CD4-positive, CD25-positive, alpha-beta regulatory T cell (primary cell): ENCODE measurements at regions not wholly inside any gene's neighbourhood (a gene's known extent, or its start where the extent isn't known, plus 50 kb on each side); places are given as distances from the start of the nearest gene placed in this dataset.
A peak's percentile ranks its signal among the peaks of the same experiment; 100 is the strongest.

Experiments
- ATAC-seq, 2 donors: fragments of 150-1000 bp; cut with Tn5 transposase; one replicate each; pipeline ENCODE4 v1.10.0; 2021; ENCODE audit warnings: low read depth in 2 of 2, moderate number of reproducible peaks in 2 of 2, moderate library complexity in 1 of 2
- DNase-seq, 3 donors: peaks; one replicate each; pipeline versions ENCODE4 v3.0.0 to v3.0.0-alpha.2; 2012 to 2022; ENCODE audit warnings: mixed read lengths in 1 of 3
- H3K27ac ChIP-seq: one replicate; pipeline ENCODE4 v1.7.0; 2013; ENCODE audit warnings: mild to moderate bottlenecking, low read length; ENCODE audit not compliant: insufficient read depth, poor library complexity, severe bottlenecking
- H3K27me3 ChIP-seq: one replicate; pipeline ENCODE4 v1.7.0; 2013; ENCODE audit warnings: low read length; ENCODE audit not compliant: control insufficient read depth, insufficient read depth
- H3K36me3 ChIP-seq: one replicate; pipeline ENCODE4 v1.7.0; 2013; ENCODE audit warnings: mild to moderate bottlenecking, low read length, moderate library complexity; ENCODE audit not compliant: control insufficient read depth, insufficient read depth
- H3K4me1 ChIP-seq: 2 replicates; pipeline ENCODE4 v1.7.0; 2013; ENCODE audit warnings: mild to moderate bottlenecking, low read length; ENCODE audit not compliant: insufficient read depth, control insufficient read depth, poor library complexity, severe bottlenecking
- H3K4me3 ChIP-seq: one replicate; pipeline ENCODE4 v1.7.0; 2013; ENCODE audit warnings: low read depth, mild to moderate bottlenecking, low read length, moderate library complexity
- H3K9me3 ChIP-seq, 2 experiments: 1 replicate in 1 of 2; 2 replicates in 1 of 2; pipeline ENCODE4 v1.7.0; 2013; ENCODE audit warnings: low read length in 2 of 2, mild to moderate bottlenecking in 1 of 2, moderate library complexity in 1 of 2; ENCODE audit not compliant: control insufficient read depth in 2 of 2
- H3K27ac Mint-ChIP-seq, 3 donors: one replicate each; pipeline ENCODE4 v1.8.0; 2020 to 2022; ENCODE audit warnings: mild to moderate bottlenecking in 3 of 3, mixed read lengths in 3 of 3, moderate library complexity in 2 of 3
- H3K27me3 Mint-ChIP-seq: one replicate; pipeline ENCODE4 v1.8.0; 2022; ENCODE audit warnings: mild to moderate bottlenecking, mixed read lengths
- H3K36me3 Mint-ChIP-seq: one replicate; pipeline ENCODE4 v1.8.0; 2020; ENCODE audit warnings: mixed read lengths
- H3K4me1 Mint-ChIP-seq, 4 donors: one replicate each; pipeline ENCODE4 v1.8.0; 2020 to 2022; ENCODE audit warnings: mixed read lengths in 4 of 4, mild to moderate bottlenecking in 1 of 4
- H3K4me3 Mint-ChIP-seq, 4 donors: one replicate each; pipeline ENCODE4 v1.8.0; 2020 to 2022; ENCODE audit warnings: mild to moderate bottlenecking in 4 of 4, mixed read lengths in 4 of 4, moderate library complexity in 3 of 4
- H3K9me3 Mint-ChIP-seq, 7 donors: one replicate each; pipeline ENCODE4 v1.8.0; 2020 to 2022; ENCODE audit warnings: mixed read lengths in 7 of 7, mild to moderate bottlenecking in 3 of 7, moderate library complexity in 2 of 7

GRCh38 chr2:489838-490237 lies 187.4 kb downstream of the TMEM18 start:
- Histone ChIP-seq H3K9me3 (no peaks in the 10 kb centered on the region), H3K4me1 (no peaks in the 10 kb centered on the region), H3K27me3 (no peaks in the 10 kb centered on the region), H3K4me3 (no peak overlapping the region), H3K27ac (no peak overlapping the region), H3K36me3 (no peaks in the 10 kb centered on the region)
- no peak for ATAC-seq
- H3K27me3 Mint-ChIP-seq = no peaks in the 10 kb centered on the region
- H3K4me3 Mint-ChIP-seq = no peak overlapping the region
- H3K4me1 Mint-ChIP-seq = no peaks in the 10 kb centered on the region
- DNase-seq = no peak
- no peaks in the 10 kb centered on the region for H3K9me3 Mint-ChIP-seq
- H3K27ac Mint-ChIP-seq = no peak overlapping the region
- H3K36me3 Mint-ChIP-seq = no peaks in the 10 kb centered on the region

- no peak for ATAC-seq
- no peaks in the 10 kb centered on the region for H3K9me3 ChIP-seq
Observed at GRCh38 chr2:489084-489483, 188.1 kb downstream of the TMEM18 start.

GRCh38 chr2:487186-488079 lies 189.8 kb downstream of the TMEM18 start:
- H3K27ac ChIP-seq = no peak overlapping the region
- no peak for ATAC-seq

More at GRCh38 chr2:489084-489483, 188.1 kb downstream of the TMEM18 start:
- no peak overlapping the region for H3K27ac ChIP-seq
- no peaks in the 10 kb centered on the region for H3K4me1 Mint-ChIP-seq
- H3K27ac Mint-ChIP-seq = no peak overlapping the region
- no peaks in the 10 kb centered on the region for H3K27me3 ChIP-seq
- no peak overlapping the region for H3K4me3 Mint-ChIP-seq
- no peaks in the 10 kb centered on the region for H3K36me3 Mint-ChIP-seq
- no peaks in the 10 kb centered on the region for H3K9me3 Mint-ChIP-seq
- H3K4me3 ChIP-seq = no peak overlapping the region
- no peaks in the 10 kb centered on the region for H3K27me3 Mint-ChIP-seq
- no peak for DNase-seq
- no peaks in the 10 kb centered on the region for H3K36me3 ChIP-seq
- H3K4me1 ChIP-seq = no peaks in the 10 kb centered on the region

GRCh38 chr2:486371-486770 lies 190.8 kb downstream of the TMEM18 start:
- H3K27ac ChIP-seq = no peak overlapping the region
- no peak for ATAC-seq
- Mint-ChIP-seq H3K27ac (no peak overlapping the region), H3K36me3 (no peaks in the 10 kb centered on the region), H3K9me3 (no peaks in the 10 kb centered on the region), H3K27me3 (no peaks in the 10 kb centered on the region), H3K4me3 (no peak overlapping the region), H3K4me1 (no peaks in the 10 kb centered on the region)
- no peaks in the 10 kb centered on the region for H3K4me1 ChIP-seq
- H3K9me3 ChIP-seq = no peaks in the 10 kb centered on the region
- no peaks in the 10 kb centered on the region for H3K36me3 ChIP-seq
- no peak overlapping the region for H3K4me3 ChIP-seq
- H3K27me3 ChIP-seq = no peaks in the 10 kb centered on the region
- no peak for DNase-seq

More at GRCh38 chr2:487186-488079, 189.8 kb downstream of the TMEM18 start:
- no peaks in the 10 kb centered on the region for H3K36me3 ChIP-seq
- no peak for DNase-seq
- no peak overlapping the region for H3K27ac Mint-ChIP-seq
- no peaks in the 10 kb centered on the region for H3K36me3 Mint-ChIP-seq
- no peaks in the 10 kb centered on the region for H3K4me1 ChIP-seq
- no peak overlapping the region for H3K4me3 Mint-ChIP-seq
- no peak overlapping the region for H3K4me3 ChIP-seq
- H3K9me3 Mint-ChIP-seq = no peaks in the 10 kb centered on the region
- H3K4me1 Mint-ChIP-seq = no peaks in the 10 kb centered on the region
- H3K27me3 ChIP-seq = no peaks in the 10 kb centered on the region
- no peaks in the 10 kb centered on the region for H3K9me3 ChIP-seq
- H3K27me3 Mint-ChIP-seq = no peaks in the 10 kb centered on the region

DNA sequence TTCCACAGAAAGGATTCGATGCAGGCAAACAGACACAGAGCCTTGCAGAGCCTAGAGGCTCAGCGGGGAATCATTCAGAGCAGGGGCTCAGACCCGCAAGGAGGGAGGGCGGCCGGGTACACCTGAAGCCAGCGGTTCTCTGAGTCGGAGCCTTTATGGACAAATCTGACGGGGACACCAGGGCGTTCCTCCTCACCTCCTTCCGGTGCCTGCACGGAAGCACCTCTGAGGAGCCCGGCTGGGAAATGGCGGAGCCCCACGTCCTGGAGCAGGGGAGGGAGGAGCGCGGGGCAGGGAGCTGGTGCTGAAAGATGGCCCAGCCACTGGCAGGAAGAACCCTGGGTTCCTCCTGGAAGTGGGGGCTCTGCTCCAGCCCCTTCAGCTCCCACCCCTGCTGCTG lies 193.5 kb upstream of the ALKAL2 start:
- Mint-ChIP-seq H3K27ac (no peak overlapping the region), H3K9me3 (peaks cover 0 to 1% (median 0%) of the 10 kb centered on the region in 7 donors), H3K27me3 (peaks cover 13% of the 10 kb centered on the region), H3K4me3 (no peak overlapping the region), H3K4me1 (no peaks in the 10 kb centered on the region), H3K36me3 (no peaks in the 10 kb centered on the region)
- Histone ChIP-seq H3K9me3 (no peaks in the 10 kb centered on the region), H3K27me3 (no peaks in the 10 kb centered on the region), H3K36me3 (no peaks in the 10 kb centered on the region), H3K4me3 (no peak overlapping the region), H3K27ac (no peak overlapping the region), H3K4me1 (no peaks in the 10 kb centered on the region)
- ATAC-seq (no peak), DNase-seq (no peak)

DNA sequence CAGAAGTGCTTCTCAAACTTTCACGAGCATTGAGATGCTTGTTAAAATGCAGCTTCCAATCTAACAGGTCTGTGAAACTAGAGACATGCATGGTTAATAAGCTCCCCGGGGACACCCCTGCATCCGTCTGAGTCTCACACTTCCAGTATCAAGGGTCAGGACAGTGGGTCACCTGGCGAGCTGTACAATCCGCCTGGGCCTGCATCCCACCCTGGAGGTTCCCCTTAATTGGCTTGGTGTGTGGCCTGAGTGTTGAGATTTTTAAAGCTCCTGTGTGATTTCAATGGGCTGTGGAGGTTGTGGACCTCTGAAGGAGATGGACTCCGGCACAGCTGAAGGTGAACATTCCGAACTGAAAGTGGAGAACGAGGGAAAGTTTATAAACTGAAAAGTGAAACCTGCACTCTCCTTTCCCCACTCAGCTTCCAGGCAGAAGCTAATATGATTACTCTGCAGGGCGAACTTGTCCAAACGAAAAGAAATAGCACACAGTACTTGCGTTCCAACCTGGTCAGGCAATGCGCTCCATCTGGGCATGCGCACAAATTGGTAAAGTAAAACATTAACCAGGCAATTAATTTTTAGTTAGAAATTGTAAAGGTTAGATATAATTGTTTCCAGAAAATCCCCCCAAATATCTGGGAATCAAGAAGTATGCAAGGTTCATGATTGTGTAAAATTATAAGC lies 191.7 kb upstream of the ALKAL2 start:
- Mint-ChIP-seq H3K27me3 (peaks cover 13% of the 10 kb centered on the region), H3K9me3 (peaks cover 0 to 1% (median 0%) of the 10 kb centered on the region in 7 donors), H3K36me3 (no peaks in the 10 kb centered on the region), H3K4me1 (no peaks in the 10 kb centered on the region), H3K4me3 (no peak overlapping the region), H3K27ac (no peak overlapping the region)
- ATAC-seq (no peak), DNase-seq (no peak)
- Histone ChIP-seq H3K27ac (no peak overlapping the region), H3K4me3 (no peak overlapping the region), H3K4me1 (no peaks in the 10 kb centered on the region), H3K9me3 (no peaks in the 10 kb centered on the region), H3K27me3 (peaks cover 4% of the 10 kb centered on the region), H3K36me3 (no peaks in the 10 kb centered on the region)

GRCh38 chr2:479031-479430 lies 191.1 kb upstream of the ALKAL2 start:
- H3K4me1 Mint-ChIP-seq = no peaks in the 10 kb centered on the region
- no peaks in the 10 kb centered on the region for H3K36me3 Mint-ChIP-seq
- peaks cover 0 to 3% (median 0%) of the 10 kb centered on the region in 7 donors for H3K9me3 Mint-ChIP-seq
- Histone ChIP-seq H3K4me1 (no peaks in the 10 kb centered on the region), H3K27ac (no peak overlapping the region), H3K27me3 (peaks cover 4% of the 10 kb centered on the region), H3K9me3 (no peaks in the 10 kb centered on the region), H3K4me3 (no peak overlapping the region), H3K36me3 (no peaks in the 10 kb centered on the region)
- peaks cover 13% of the 10 kb centered on the region for H3K27me3 Mint-ChIP-seq
- no peak overlapping the region for H3K4me3 Mint-ChIP-seq
- ATAC-seq (no peak), DNase-seq (no peak)
- peak overlapping the region in 1 of 3 donors; percentile 5 for H3K27ac Mint-ChIP-seq
